Stimulated activated CD4-positive, alpha-beta T cell treated with anti-CD3 and anti-CD28 coated beads, Interleukin-4, amount 100 ng/mL, for 48 hours (primary cell): ENCODE measurements at regions not wholly inside any gene's neighbourhood (a gene's known extent, or its start where the extent isn't known, plus 50 kb on each side); places are given as distances from the start of the nearest gene placed in this dataset.

Source experiments
- DNase-seq, 2 donors: peaks; one replicate each; pipeline ENCODE4 v3.0.0-alpha.2; 2020; ENCODE audit warnings: low read depth in 2 of 2

DNA sequence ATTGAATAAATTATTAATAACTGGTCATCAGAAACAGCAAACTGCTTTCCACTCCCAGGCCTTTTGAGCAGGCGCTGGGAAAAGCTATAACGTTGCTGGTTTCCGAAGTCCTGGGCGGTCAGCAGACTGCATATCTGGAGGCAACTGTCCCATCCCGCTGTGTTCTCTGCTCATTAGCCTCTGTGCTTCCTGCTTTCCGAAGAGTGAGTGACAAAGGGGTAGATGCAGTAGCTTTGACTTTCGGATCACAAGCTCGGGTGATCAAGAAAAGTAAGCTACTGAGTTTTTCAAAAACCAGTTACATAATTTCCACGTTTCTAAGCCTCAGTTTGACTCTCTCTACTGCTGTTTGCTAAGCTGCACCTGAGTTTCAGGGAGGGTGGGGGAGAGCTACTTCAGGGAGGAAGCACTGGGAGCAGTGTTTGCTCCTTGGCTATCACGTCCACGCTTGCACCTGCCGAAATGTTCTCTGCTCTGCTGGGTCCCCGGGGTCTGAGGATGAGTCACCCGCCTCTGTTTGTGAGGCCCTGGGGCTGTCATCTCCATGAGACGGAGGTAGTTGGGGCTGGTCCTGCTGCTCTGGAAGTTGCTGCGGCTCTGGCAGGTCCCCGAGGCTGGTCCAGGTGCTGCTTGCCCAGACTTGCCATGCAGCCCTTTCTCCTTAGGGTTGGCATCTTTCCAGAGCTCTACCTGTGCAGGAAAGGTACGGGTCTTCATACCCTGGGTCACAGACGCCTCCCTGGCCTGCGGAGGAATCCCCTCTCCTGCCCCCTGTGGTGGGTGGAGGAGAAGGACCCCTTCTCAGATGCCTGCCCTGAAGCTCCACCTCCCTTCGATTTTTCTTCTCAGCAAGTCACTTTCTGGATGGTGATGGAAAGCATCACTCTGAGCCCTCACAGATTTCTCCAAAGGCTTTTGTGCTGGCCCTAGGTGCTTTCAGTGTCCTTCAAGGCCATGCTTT, 220.0 kb downstream of the QKI start:
- no peak for DNase-seq

DNA sequence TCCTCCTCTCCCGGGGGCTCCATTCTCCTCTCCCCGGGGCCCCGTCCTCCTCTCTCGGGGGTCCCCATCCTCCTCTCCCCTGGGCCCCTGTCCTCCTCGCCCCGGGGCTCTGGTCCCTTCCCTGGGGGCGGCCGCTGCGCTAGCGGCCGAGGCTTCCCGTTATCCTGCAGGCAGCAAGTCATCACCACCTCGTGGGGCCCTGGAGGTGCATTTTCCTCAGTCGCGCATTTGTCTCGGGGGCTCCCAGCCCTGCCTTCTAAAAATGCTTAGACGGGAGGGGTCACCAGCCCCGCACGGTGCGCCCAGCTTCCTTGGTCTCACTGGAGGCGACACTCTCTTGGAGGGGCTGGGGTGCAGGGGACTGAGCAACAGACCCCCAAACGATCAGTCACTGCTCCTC, 216.5 kb downstream of the QKI start:
- no peak for DNase-seq

DNA sequence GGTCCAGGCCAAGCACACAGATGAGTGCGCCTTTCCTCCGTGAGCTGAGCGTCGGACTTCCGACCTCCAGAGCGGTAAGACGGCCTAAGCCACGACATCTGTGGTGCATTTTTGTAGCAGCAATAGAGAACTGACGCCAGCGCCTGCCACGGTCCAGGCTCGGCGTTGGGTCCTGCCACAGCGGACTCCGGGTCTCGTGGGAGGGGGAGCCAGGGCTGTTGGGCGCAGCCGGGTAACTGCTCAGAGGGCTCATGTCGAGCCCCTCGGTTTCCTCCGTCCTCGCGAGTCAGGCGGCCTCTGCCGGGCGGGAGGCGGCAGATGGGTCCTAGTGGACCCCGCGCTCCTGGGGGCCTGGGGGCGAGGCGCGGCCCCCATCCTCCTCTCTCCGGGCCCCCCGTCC, 216.1 kb downstream of the QKI start:
- no peak for DNase-seq

DNA sequence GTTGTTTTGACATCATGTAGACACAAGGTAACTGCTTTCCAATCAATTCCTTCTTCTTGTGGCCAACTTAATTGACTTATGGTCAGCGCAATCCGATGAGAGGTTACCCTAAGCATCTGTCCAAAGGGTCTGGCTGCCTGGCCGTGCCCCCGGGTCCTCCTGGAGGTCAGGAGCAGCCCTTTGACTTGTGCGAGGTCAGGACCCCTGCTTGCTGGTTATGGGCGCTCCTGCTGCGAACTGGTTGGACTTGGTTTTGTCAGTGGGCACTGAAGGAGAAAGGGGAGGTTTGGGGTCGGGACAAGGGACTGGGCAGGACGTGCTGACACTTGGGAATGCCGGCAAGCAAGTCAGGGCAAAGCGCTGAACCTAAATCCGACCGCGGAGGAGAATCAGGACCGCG, 215.6 kb downstream of the QKI start:
- no peak for DNase-seq
